Stimulated activated CD4-positive, alpha-beta T cell treated with anti-CD3 and anti-CD28 coated beads, Interleukin-2, amount 100 ng/mL, for 4 hours (primary cell): ENCODE measurements at regions not wholly inside any gene's neighbourhood (a gene's known extent, or its start where the extent isn't known, plus 50 kb on each side); places are given as distances from the start of the nearest gene placed in this dataset.

Experiments
- DNase-seq: peaks from one replicate; pipeline ENCODE4 v3.0.0-alpha.2; 2020; ENCODE audit warnings: low read depth

GRCh38 chrX:39439906-39440798 is 638.9 kb downstream of the MID1IP1 start:
- no peak for DNase-seq

DNA sequence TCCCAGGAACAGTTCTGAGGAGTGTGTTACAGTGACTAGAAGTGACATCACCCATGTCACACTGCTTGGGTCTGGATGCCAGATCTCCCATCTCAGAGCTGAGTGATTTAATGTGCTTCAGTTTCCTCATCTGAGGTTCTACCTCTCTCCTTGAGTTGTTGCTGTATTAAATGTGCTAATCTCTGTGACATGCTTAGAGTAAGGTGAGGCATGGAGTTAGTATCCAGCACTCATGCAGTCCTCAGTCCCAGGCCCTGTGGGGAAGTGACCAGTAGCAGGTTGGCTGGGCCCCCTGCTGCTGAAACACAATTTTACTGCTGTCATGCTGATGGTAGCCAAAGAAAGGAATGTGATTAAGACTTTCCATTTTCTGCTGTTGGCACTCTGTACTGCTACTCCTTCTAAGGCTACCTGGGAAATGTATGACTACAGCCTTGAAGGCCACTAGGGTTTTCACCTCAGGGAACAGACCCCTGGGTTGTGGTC is 639.6 kb downstream of the MID1IP1 start:
- DNase-seq, result no peak

- DNase-seq, result no peak
These were observed 641.1 kb downstream of the MID1IP1 start for GRCh38 chrX:39442332-39442731.

GRCh38 chrX:39443240-39443639 is 642.0 kb downstream of the MID1IP1 start:
- DNase-seq, result no peak

GRCh38 chrX:39445336-39445735 is 644.1 kb downstream of the MID1IP1 start:
- DNase-seq, result no peak

- no peak for DNase-seq
These were observed 648.1 kb downstream of the MID1IP1 start for GRCh38 chrX:39449352-39449751.

GRCh38 chrX:39450234-39450977 is 647.4 kb downstream of the BCOR start:
- DNase-seq, result no peak

- no peak for DNase-seq
These were observed 646.7 kb downstream of the BCOR start for GRCh38 chrX:39451046-39451445.

GRCh38 chrX:39452401-39452800 is 645.4 kb downstream of the BCOR start:
- DNase-seq, result no peak

DNA sequence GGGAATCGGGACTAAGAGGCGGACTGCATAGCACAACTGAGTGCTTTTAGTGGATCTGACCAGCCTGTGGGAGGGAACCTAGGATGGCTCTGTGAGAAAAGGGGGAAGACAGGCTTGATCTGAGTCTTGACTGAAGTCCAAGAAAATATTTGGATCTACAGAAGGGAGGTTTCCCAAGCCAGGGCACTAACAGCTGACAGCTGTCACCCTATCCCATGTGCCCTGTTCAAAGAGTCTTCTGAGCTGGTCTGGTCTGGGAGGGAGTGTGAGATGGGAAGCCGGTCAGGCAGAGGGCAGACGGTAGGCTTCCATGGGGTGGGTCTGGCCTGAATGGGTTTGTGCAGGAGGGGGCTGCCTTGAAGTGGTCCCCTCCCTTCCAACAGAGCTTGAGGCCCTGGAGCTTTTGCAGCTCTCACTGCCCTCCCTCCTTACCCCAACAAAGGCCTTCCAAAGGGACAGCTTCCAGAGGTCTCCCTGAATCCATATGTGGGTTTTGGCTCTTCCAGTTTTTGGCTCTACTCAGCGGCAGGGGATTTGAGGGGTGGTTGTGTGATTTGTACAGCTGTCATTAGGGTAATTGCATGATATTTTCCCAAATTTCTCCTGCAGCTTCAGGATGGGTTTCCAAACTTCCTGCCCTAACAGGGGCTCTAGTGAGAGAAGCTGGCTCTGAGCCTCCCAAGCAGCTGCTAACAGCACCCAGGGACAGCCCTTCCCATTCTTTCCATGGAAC is 643.7 kb downstream of the BCOR start:
- DNase-seq, result no peak

- DNase-seq, result no peak
These were observed 640.7 kb downstream of the BCOR start for GRCh38 chrX:39456894-39457604.

DNA sequence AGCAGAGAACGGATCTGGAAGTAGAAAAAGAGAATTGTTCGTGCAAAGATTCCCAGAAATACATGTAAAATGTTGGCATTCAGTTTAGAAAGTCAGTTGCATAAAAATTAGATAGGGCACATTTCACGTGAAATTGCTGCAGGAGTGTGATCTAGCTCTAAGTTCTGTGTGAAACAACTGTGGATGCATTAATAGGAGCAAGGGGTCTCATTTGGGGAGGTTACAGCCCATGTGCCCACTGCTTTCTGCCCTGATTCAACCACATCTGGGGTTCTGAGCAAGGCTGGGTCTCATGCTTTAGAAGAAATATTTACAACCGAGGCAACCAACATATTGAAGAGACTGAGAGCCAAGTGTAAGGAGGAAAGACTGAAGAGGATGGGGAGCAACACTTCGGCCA is 639.0 kb downstream of the BCOR start:
- no peak for DNase-seq

DNA sequence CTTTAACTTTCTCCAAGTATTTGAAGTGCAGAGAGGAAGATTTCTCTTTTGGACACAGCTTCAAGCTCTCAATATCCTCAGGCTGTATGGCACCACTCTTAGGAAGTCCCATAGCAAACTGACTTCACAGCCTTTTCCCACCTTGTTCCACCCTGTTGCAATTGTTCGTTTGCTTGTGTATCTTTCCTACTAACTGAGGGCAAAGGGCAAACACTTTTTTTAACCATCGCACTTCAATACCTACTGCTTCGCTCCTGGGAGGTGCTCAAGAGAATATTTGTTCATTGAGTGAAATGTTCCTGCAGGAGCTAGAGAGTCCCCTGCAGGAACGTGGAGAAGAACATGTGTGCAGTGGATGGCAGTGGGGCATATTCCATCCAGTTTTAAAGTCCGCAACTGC is 638.6 kb downstream of the BCOR start:
- no peak for DNase-seq

DNA sequence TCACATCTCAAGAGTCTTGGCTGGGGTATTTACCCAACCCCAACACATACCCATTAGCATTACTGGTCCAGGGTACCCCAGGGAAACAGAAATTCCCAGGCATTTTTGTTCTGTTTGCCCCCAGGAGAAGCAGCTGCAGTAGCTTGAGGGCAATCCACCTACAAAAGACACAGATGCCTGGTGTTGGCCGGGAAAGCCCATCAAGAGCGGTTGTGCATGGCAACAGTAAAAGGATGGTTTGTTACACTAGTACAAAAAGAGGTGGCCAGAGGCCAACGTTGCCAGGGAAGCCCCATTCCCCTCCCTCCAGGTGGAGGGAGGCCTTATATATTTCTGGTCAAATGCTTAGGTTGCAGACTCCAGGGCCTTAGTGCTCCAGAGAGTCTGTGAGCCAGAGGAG is 637.8 kb downstream of the BCOR start:
- no peak for DNase-seq

DNA sequence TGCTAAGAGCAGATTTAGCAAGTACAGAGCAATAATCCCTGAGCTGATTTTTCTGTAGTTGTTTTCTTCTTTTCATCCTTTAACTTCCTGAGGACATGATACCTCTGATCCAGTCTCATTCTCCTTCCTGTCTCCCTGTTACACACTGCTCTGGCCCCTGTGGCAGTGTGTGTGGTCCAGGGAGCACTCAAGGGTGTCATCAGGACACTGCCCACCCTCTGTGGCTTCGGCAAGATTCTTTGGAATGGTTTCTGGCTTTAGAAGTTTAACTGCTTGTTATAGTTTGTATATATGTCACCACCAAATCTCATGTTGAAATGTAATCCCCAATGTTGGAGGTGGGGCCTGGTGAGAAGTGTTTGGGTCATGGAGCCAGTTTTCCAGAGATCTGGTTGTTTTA is 637.3 kb downstream of the BCOR start:
- DNase-seq, result no peak

DNA sequence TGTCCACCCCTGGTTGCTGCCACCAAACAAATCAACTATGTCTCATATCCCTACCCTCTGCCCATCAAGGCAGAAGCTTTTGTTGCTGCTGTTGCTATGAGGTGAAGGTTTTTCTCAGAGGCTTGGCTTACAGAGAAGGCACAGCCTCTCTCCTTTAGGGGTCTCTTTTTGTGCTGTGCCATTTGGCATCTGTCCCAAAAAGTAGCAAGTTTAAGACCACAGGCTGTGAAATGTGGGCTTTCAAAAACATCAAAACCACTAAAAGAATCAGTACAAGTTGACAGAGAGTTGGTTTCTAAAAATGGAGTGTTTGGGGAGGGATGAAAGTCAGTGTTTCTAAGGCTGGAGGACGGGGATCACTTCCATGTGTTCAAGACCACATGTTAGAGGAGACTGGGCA is 634.9 kb downstream of the BCOR start:
- DNase-seq, result no peak

DNA sequence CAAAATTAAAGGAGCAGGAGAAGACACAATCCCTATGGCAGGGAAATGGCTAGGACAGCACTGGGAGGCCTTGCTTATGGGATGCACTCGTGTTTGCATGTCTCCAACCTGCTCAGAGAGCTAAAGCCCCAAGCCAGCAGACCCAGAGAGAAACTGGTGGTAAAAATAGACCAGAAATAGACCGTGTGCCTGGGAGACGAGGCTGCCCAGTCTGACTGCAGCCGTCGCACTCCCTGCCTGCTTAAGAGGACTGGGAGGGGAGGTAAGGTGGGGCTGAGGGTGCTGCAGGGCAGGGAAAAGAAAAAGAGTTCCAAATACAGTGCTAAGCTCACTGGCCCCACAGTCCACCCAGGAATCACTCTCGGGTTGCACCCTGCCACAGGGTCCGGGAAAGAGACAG is 633.5 kb downstream of the BCOR start:
- DNase-seq, result no peak

GRCh38 chrX:39465467-39465866 is 632.3 kb downstream of the BCOR start:
- DNase-seq, result no peak

DNA sequence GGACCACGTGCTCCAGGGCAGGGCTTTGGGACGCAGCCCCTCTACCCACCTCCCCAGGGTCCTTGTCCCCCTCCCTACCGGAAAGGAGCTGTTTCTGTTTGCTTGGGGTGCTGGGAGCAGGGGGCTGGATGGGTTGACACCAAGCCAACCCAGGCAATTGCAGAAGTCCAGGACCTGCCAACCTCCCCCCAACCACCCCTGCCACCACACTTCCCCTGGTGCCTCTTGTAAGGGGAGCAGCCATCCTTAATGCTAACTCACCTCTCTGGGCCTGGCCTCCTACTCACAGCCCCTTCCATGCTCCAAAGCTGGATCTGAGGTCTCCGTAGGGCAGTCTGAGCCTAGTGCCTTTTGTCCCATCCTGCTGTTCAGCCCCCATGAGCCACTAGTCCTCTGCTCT is 631.9 kb downstream of the BCOR start:
- no peak for DNase-seq

- DNase-seq, result no peak
These were observed 628.6 kb downstream of the BCOR start for GRCh38 chrX:39469126-39469525.

DNA sequence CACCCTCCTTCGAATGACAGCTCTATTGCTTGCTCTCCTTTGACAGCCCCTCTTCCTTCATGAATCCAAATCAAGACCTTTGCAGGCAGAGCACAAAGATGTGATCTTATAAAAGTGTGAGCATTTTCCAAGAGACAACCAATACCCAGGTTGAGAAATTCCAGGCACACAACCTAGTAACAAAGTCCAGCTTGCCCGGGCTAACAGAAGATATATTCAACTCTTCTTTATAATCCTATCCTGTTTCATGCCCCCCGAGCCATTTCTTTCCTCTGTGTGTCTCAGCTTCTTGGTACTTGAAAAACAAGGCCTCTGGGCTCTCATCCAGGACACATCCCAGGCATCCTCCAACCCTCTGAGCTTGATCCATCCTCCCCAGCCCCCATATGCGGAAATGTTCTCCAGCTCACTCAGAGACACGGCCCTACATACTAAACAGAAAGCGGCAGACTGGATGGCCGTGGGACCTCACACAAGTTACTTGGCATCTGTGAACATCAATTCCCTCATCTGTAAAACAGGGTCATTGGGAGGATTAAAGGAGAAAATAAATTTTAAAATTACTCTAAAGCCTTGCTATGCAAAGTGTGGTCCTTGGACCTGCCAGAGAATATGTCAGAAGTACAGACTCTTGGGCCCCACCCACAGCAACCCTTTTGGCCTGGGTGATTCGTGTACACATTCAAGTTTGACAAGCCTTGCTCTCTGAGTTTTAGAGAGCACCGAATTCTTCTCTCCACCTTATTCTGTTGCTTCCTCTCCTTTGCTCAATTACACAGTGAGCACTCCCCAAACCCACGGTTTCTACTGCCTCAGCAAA is 627.0 kb downstream of the BCOR start:
- no peak for DNase-seq
